Endothelial cell (in vitro differentiated cells): ENCODE measurements at regions not wholly inside any gene's neighbourhood (a gene's known extent, or its start where the extent isn't known, plus 50 kb on each side); places are given as distances from the start of the nearest gene placed in this dataset.

ENCODE experiments used
- DNase-seq: peaks from one replicate; pipeline ENCODE4 v3.0.0; 2021; ENCODE audit warnings: low spot score
- H3K27ac Mint-ChIP-seq: one replicate; pipeline ENCODE4 v1.8.0; 2021; ENCODE audit warnings: mixed read lengths, inconsistent platforms; ENCODE audit not compliant: unreplicated experiment
- H3K27me3 Mint-ChIP-seq: one replicate; pipeline ENCODE4 v1.8.0; 2021; ENCODE audit warnings: mild to moderate bottlenecking, moderate library complexity, mixed read lengths, inconsistent platforms; ENCODE audit not compliant: unreplicated experiment
- H3K36me3 Mint-ChIP-seq: one replicate; pipeline ENCODE4 v1.8.0; 2021; ENCODE audit warnings: mild to moderate bottlenecking, low read depth, mixed read lengths, inconsistent platforms; ENCODE audit not compliant: unreplicated experiment
- H3K4me1 Mint-ChIP-seq: one replicate; pipeline ENCODE4 v1.8.0; 2021; ENCODE audit warnings: mild to moderate bottlenecking, mixed read lengths, inconsistent platforms; ENCODE audit not compliant: unreplicated experiment
- H3K4me3 Mint-ChIP-seq: one replicate; pipeline ENCODE4 v1.8.0; 2021; ENCODE audit warnings: mild to moderate bottlenecking, mixed read lengths, inconsistent platforms; ENCODE audit not compliant: unreplicated experiment
- H3K9me3 Mint-ChIP-seq: one replicate; pipeline ENCODE4 v1.8.0; 2021; ENCODE audit warnings: mixed read lengths, inconsistent platforms; ENCODE audit not compliant: unreplicated experiment
- TF ChIP-seq, protein P1 (sequence below): fragments of 200-600 bp; sonication (generic); IDR thresholded peaks from one replicate; pipeline ENCODE4 v1.5.0; 2021; ENCODE audit warnings: antibody characterized with exemption; ENCODE audit not compliant: unreplicated experiment

DNA sequence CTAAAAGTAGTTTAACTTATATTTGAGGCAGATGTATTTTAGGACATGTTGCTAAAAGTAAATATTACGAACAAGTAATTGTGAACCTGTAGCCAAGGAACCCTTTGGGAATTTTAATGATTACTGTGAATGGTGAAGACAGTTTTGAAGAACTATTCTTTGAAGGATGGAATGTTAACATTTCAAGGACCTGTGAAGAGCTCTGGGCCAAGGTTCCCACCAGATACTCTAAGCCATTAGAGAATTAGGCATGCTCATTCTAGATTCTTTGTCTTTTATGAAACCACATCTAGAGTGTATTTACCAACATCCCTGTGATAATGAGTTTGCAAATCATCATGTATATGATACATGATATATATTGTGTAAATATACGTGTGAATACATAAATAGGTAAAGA lies 99.8 kb downstream of the SEPTIN7 start:
- Mint-ChIP-seq H3K4me1 (no peaks in the 10 kb centered on the region), H3K27me3 (no peaks in the 10 kb centered on the region), H3K4me3 (no peak overlapping the region), H3K9me3 (no peaks in the 10 kb centered on the region), H3K36me3 (peaks cover 4% of the 10 kb centered on the region), H3K27ac (no peak overlapping the region)
- no peak for DNase-seq
- TF ChIP-seq, protein P1, sequence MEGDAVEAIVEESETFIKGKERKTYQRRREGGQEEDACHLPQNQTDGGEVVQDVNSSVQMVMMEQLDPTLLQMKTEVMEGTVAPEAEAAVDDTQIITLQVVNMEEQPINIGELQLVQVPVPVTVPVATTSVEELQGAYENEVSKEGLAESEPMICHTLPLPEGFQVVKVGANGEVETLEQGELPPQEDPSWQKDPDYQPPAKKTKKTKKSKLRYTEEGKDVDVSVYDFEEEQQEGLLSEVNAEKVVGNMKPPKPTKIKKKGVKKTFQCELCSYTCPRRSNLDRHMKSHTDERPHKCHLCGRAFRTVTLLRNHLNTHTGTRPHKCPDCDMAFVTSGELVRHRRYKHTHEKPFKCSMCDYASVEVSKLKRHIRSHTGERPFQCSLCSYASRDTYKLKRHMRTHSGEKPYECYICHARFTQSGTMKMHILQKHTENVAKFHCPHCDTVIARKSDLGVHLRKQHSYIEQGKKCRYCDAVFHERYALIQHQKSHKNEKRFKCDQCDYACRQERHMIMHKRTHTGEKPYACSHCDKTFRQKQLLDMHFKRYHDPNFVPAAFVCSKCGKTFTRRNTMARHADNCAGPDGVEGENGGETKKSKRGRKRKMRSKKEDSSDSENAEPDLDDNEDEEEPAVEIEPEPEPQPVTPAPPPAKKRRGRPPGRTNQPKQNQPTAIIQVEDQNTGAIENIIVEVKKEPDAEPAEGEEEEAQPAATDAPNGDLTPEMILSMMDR: no peak

DNA sequence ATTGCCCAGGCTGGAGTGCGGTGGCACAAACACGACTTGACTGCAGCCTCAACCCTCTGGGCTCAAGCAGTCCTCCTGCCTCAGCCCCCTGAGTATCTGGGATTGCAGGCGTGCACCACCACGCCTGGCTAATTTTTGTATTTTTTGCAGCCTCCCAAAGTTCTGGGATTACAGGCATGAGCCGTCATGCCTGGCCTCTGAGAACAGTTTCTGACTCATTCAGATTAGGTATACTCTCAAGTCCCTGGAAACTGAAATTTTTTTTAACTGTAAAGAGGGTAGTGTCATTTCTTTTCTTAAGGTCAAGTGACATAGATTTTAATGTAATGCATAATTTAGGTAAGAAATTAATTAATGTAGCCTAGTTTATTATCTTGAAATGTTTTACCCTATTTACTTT lies 104.7 kb downstream of the SEPTIN7 start:
- H3K36me3 Mint-ChIP-seq: peaks cover 1% of the 10 kb centered on the region
- no peaks in the 10 kb centered on the region for H3K9me3 Mint-ChIP-seq
- H3K27me3 Mint-ChIP-seq: no peaks in the 10 kb centered on the region
- H3K4me3 Mint-ChIP-seq: no peak overlapping the region
- H3K4me1 Mint-ChIP-seq: peaks cover 11% of the 10 kb centered on the region
- no peak overlapping the region for H3K27ac Mint-ChIP-seq
- DNase-seq: no peak
- TF ChIP-seq, protein P1: no peak

DNA sequence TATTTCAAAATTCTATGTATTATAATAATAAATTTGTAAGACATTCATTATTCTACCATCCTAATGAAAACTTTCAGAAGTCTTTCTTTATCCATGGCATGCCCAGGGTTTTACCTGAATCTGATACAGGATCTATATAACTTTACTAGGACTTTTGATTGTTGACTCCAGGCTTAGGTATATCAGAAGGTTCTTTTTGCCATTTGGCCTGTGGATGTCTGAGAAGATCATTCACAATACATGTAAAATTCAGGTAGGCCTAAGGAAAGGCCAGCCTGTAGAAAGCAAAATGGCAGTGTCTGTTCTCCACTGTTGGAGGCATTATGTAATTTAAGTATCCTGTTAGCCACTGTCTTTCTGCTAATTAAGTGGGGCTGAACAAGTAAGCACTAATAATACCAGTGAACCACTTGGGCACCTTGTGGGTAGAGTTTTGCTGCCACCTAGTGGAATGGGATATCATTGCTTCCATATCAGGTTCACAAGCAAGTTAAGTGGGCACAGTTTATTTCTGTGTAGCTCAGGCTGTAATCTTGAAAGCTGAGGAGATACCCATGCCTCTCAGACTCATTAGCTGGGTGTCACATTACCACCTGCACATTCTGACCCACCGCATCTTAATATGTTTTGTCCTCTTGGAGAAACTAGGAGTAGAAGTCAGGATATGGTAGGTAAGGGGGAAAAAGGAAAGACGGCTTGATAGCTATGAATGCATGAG lies 105.5 kb downstream of the SEPTIN7 start:
- H3K9me3 Mint-ChIP-seq: no peaks in the 10 kb centered on the region
- TF ChIP-seq, protein P1: peak; percentile 82
- peaks cover 11% of the 10 kb centered on the region for H3K4me1 Mint-ChIP-seq
- H3K27ac Mint-ChIP-seq: no peak overlapping the region
- H3K4me3 Mint-ChIP-seq: no peak overlapping the region
- H3K27me3 Mint-ChIP-seq: no peaks in the 10 kb centered on the region
- DNase-seq: peak; percentile 69
- peaks cover 8% of the 10 kb centered on the region for H3K36me3 Mint-ChIP-seq

DNA sequence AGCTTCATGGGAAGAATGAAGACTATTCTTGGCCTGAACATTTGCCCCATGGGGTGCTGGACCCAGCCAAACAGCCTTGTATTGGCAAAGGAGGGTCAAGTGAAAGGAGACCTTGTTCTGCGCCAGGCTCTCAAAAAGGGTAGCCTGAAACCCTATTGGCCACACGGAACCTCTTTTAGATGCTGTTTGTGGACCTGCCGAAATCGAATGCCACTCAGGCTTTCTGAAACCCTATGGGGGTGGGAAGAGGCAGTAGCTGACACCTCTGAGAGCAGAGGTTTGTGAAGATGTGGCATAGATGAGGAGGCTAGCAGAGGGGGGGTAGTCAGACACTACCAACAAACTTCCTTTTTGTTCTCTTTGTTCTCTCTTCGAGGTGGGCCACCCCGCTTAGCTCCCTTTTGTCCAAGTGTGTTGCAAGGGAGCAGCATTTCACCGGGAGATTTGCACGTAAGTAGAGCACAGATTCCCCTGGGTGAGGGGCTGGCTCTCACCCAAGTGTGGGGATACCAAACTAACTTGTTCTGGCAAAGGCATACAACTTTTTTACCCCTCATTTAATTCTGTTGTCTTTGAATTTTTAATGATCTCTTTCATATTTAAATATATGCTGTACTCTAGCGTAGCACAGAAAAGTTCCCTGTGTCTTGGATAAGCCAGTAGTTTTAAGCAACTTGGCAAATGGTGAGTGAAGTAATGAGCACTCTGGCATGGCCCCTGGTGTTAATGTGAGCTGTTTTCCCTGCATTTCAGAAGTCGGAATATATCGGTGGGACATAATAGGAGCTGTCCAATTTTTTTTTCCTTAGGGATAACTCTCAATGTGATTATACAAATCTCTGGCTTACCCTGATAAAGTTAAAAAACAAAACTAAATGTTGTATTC lies 107.7 kb downstream of the SEPTIN7 start:
- Mint-ChIP-seq H3K27me3 (no peaks in the 10 kb centered on the region), H3K9me3 (no peaks in the 10 kb centered on the region)

More for the DNA sequence above, 107.7 kb downstream of the SEPTIN7 start:
- H3K4me3 Mint-ChIP-seq: no peak overlapping the region
- TF ChIP-seq, protein P1: no peak
- no peak for DNase-seq
- peak overlapping the region; percentile 41 for H3K27ac Mint-ChIP-seq
- H3K36me3 Mint-ChIP-seq: peaks cover 25% of the 10 kb centered on the region
- peaks cover 11% of the 10 kb centered on the region for H3K4me1 Mint-ChIP-seq
